Gastroesophageal sphincter (tissue), 3 donors: ENCODE measurements at regions not wholly inside any gene's neighbourhood (a gene's known extent, or its start where the extent isn't known, plus 50 kb on each side); places are given as distances from the start of the nearest gene placed in this dataset.

Source experiments
- CTCF ChIP-seq, 4 experiments: fragments of 200-600 bp in 2 of 4; fragments of 450-650 bp in 2 of 4; sonication (generic) in 1 of 4; IDR thresholded peaks; one replicate each; pipeline ENCODE4 v1.5.1; 2017 to 2019; ENCODE audit warnings: antibody characterized with exemption in 4 of 4, mild to moderate bottlenecking in 2 of 4, moderate library complexity in 2 of 4
- POLR2AphosphoS5 ChIP-seq: sonication (generic); formaldehyde crosslinking; IDR thresholded peaks from one replicate; pipeline ENCODE4 v1.6.1; 2017; ENCODE audit warnings: antibody characterized with exemption

- no peak for TF ChIP-seq CTCF (IDR thresholded peaks at IDR 0.05)
- TF ChIP-seq POLR2AphosphoS5 = no peak
Measured at GRCh38 chr1:177648138-177648537, 321.7 kb downstream of the SEC16B start.
